ENCODE measurements at regions not wholly inside any gene's neighbourhood (a gene's known extent, or its start where the extent isn't known, plus 50 kb on each side); places are given as distances from the start of the nearest gene placed in this dataset.

DNA sequence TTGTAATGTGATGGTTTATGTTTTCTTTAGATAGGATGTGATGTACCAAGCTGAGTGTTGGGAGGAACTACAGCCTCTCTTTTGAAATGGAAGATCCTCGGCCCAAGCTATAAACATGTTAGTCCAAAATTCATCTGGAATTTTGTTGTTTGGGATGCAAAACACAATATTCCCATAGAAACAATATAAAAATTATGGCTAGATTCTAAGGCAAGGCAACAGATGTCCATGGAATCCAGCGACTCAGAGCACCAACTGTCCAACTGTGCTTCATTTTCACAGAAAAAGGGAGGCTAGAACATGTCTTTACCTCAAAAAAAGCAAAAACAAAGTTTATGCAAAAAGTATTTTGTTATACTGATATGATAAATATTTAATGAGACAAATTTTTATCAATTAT lies 52.4 kb upstream of the ATP8B1 start:
- TF ChIP-seq, protein P1, sequence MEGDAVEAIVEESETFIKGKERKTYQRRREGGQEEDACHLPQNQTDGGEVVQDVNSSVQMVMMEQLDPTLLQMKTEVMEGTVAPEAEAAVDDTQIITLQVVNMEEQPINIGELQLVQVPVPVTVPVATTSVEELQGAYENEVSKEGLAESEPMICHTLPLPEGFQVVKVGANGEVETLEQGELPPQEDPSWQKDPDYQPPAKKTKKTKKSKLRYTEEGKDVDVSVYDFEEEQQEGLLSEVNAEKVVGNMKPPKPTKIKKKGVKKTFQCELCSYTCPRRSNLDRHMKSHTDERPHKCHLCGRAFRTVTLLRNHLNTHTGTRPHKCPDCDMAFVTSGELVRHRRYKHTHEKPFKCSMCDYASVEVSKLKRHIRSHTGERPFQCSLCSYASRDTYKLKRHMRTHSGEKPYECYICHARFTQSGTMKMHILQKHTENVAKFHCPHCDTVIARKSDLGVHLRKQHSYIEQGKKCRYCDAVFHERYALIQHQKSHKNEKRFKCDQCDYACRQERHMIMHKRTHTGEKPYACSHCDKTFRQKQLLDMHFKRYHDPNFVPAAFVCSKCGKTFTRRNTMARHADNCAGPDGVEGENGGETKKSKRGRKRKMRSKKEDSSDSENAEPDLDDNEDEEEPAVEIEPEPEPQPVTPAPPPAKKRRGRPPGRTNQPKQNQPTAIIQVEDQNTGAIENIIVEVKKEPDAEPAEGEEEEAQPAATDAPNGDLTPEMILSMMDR (IDR thresholded peaks at IDR 0.05) = no peak
- no peak for TF ChIP-seq POLR2A (IDR thresholded peaks at IDR 0.05)
